ENCODE measurements at regions not wholly inside any gene's neighbourhood (a gene's known extent, or its start where the extent isn't known, plus 50 kb on each side); places are given as distances from the start of the nearest gene placed in this dataset.
"Not testable (repeated sequence)": the region's sequence is repeated elsewhere in the genome, so short reads cannot be mapped to it uniquely, and the experiment has no call there.

- intact Hi-C loops (cut with DNase I) = no loop called here
- Histone ChIP-seq H3K27me3 (no peaks in the 10 kb centered on the region), H3K27ac (no peak overlapping the region)
Observed at GRCh38 chr5:60024104-60024503, 130.6 kb upstream of the PDE4D start.

GRCh38 chr5:60023255-60023654, 129.7 kb upstream of the PDE4D start:
- no peak overlapping the region for H3K4me3 ChIP-seq
- DNase-seq = no peak
- H3K36me3 ChIP-seq = no peaks in the 10 kb centered on the region
- no peaks in the 10 kb centered on the region for H3K9me3 ChIP-seq
- no peak overlapping the region for H3K27ac ChIP-seq
- TF ChIP-seq EP300 (IDR thresholded peaks at IDR 0.05) (no peak), POLR2A (IDR thresholded peaks at IDR 0.05) (no peak)
- TF ChIP-seq, protein P1, sequence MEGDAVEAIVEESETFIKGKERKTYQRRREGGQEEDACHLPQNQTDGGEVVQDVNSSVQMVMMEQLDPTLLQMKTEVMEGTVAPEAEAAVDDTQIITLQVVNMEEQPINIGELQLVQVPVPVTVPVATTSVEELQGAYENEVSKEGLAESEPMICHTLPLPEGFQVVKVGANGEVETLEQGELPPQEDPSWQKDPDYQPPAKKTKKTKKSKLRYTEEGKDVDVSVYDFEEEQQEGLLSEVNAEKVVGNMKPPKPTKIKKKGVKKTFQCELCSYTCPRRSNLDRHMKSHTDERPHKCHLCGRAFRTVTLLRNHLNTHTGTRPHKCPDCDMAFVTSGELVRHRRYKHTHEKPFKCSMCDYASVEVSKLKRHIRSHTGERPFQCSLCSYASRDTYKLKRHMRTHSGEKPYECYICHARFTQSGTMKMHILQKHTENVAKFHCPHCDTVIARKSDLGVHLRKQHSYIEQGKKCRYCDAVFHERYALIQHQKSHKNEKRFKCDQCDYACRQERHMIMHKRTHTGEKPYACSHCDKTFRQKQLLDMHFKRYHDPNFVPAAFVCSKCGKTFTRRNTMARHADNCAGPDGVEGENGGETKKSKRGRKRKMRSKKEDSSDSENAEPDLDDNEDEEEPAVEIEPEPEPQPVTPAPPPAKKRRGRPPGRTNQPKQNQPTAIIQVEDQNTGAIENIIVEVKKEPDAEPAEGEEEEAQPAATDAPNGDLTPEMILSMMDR (IDR thresholded peaks at IDR 0.05) = no peak
- H3K4me1 ChIP-seq (ENCODE audit: insufficient read depth) = no peaks in the 10 kb centered on the region
- intact Hi-C loops (cut with DNase I) = no loop called here
- no peaks in the 10 kb centered on the region for H3K27me3 ChIP-seq

More at GRCh38 chr5:60024104-60024503, 130.6 kb upstream of the PDE4D start:
- TF ChIP-seq POLR2A (IDR thresholded peaks at IDR 0.05) (no peak), EP300 (IDR thresholded peaks at IDR 0.05) (no peak)
- TF ChIP-seq, protein P1 (IDR thresholded peaks at IDR 0.05) = no peak
- Histone ChIP-seq H3K4me1 (ENCODE audit: insufficient read depth) (no peaks in the 10 kb centered on the region), H3K36me3 (no peaks in the 10 kb centered on the region), H3K9me3 (no peaks in the 10 kb centered on the region), H3K4me3 (no peak overlapping the region)
- DNase-seq = no peak

DNA sequence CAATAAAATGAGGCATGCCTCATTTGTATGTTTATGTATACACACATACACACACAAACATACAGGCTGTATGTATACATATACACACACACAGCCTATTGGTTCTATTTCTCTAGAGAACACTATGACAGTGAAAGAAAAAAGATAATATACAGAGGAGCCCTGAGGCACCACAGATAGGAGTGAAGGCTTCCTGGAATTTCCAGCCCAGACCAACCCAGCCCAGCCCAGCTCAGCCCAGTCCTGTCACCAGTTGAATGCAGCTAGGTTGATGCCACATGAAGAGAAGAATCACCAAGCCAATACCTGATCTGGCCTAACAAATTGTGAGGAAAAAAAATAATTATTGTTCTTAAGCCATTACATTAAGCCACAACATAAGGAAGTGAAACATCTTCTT, 126.9 kb upstream of the PDE4D start:
- TF ChIP-seq, protein P1 (IDR thresholded peaks at IDR 0.05) = no peak
- TF ChIP-seq EP300 (IDR thresholded peaks at IDR 0.05) (no peak), POLR2A (IDR thresholded peaks at IDR 0.05) (no peak)
- Histone ChIP-seq H3K4me3 (no peak overlapping the region), H3K27me3 (no peaks in the 10 kb centered on the region), H3K36me3 (no peaks in the 10 kb centered on the region), H3K9me3 (no peaks in the 10 kb centered on the region), H3K27ac (no peak overlapping the region), H3K4me1 (ENCODE audit: insufficient read depth) (no peaks in the 10 kb centered on the region)
- intact Hi-C loops (cut with DNase I) = no loop called here
- no peak for DNase-seq

DNA sequence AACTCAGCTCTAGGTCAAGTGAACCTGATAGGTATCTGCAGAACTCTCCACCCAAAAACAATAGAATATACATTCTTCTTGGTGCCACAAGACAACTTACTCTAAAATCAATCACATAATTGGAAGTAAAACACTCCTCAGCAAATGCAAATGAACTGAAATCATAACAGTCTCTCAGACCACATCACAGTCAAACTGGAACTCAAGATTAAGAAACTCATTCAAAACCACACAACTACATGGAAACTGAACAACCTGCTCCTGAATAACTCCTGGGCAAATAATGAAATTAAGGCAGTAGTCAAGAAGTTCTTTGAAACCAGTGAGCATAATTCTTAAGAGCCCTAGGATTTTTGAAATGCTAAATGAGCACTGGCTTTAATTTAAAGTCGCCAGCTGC, 125.4 kb upstream of the PDE4D start:
- H3K27ac ChIP-seq; H3K4me1 ChIP-seq (ENCODE audit: insufficient read depth); DNase-seq; H3K9me3 ChIP-seq; H3K27me3 ChIP-seq; H3K4me3 ChIP-seq; H3K36me3 ChIP-seq; intact Hi-C loops (cut with DNase I): not testable (repeated sequence)
- WGBS, 3 donors = 78 to 86% (median 82%) methylated on average over 1 of the region's 1 CpG

DNA sequence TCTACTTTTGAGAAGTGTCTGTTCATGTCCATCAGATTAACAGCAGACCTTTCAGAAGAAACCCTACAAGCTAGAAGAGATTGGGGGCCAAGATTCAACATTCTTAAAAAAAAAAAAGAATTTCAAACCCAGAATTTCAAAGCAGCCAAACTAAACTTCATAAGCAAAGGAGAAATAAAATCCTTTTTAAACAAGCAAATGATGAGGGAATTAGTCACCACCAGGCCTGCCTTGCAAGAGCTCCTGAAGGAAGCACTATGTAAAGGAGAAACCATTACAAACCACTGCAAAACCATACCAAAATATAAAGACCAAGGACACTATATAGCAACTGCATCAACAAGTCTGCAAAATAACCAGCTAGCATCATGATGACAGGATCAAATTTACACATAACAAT, 124.6 kb upstream of the PDE4D start:
- no peak overlapping the region for H3K27ac ChIP-seq
- intact Hi-C loops (cut with DNase I) = no loop called here
- H3K9me3 ChIP-seq = no peaks in the 10 kb centered on the region
- DNase-seq = no peak
- H3K4me3 ChIP-seq = no peak overlapping the region
- no peak for TF ChIP-seq EP300 (IDR thresholded peaks at IDR 0.05)
- TF ChIP-seq POLR2A (IDR thresholded peaks at IDR 0.05) = no peak
- TF ChIP-seq, protein P1 (IDR thresholded peaks at IDR 0.05) = no peak
- H3K4me1 ChIP-seq (ENCODE audit: insufficient read depth) = no peaks in the 10 kb centered on the region
- H3K27me3 ChIP-seq = no peaks in the 10 kb centered on the region
- H3K36me3 ChIP-seq = no peaks in the 10 kb centered on the region
